RWPE1 (cell line): ENCODE measurements at regions not wholly inside any gene's neighbourhood (a gene's known extent, or its start where the extent isn't known, plus 50 kb on each side); places are given as distances from the start of the nearest gene placed in this dataset.

ENCODE experiments used
- CTCF ChIA-PET: fragments of 350-600 bp; sonication (Branson Sonifier 250); formaldehyde crosslinking; extraction: SDS; loops from one replicate; lab custom pipeline; 2021; lab: Yijun Ruan, JAX
- POLR2A ChIA-PET: fragments of 400-600 bp; formaldehyde crosslinking; extraction: SDS; loops from one replicate; lab custom pipeline; 2020; ENCODE audit warnings: antibody characterized with exemption; ENCODE audit not compliant: low non-redundant PET; lab: Yijun Ruan, JAX
- DNase-seq: peaks from one replicate; pipeline ENCODE4 v3.0.0; 2012; ENCODE audit warnings: low spot score
- H3K27ac ChIP-seq: fragments of 450-650 bp; 2 replicates; pipeline ENCODE4 v1.5.1; 2017
- TF ChIP-seq, protein P1 (sequence below): fragments of 450-650 bp; conservative IDR thresholded peaks from 2 replicates; pipeline ENCODE4 v1.5.1; 2017; ENCODE audit warnings: low read depth, mild to moderate bottlenecking

DNA sequence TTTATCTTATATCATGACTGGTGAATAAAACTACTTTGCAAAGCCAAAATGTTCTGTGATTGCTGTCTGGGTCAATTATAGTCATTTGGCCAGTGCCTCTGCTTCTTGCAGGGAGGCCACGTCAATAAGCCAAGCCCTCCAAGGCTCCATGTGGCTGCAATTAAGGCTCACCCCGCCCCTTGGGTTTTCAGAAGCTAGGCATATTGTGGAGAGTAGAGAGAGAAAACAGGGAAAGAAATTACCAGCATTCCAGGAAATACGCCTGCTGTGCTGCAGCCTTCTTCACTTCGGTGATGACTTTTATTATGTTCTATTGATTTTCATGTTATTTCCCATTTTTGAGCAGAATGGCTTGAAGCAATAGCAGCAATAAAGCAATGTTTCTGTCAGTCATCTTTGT, 319.7 kb downstream of the SOX11 start:
- TF ChIP-seq, protein P1, sequence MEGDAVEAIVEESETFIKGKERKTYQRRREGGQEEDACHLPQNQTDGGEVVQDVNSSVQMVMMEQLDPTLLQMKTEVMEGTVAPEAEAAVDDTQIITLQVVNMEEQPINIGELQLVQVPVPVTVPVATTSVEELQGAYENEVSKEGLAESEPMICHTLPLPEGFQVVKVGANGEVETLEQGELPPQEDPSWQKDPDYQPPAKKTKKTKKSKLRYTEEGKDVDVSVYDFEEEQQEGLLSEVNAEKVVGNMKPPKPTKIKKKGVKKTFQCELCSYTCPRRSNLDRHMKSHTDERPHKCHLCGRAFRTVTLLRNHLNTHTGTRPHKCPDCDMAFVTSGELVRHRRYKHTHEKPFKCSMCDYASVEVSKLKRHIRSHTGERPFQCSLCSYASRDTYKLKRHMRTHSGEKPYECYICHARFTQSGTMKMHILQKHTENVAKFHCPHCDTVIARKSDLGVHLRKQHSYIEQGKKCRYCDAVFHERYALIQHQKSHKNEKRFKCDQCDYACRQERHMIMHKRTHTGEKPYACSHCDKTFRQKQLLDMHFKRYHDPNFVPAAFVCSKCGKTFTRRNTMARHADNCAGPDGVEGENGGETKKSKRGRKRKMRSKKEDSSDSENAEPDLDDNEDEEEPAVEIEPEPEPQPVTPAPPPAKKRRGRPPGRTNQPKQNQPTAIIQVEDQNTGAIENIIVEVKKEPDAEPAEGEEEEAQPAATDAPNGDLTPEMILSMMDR, result no peak
- ChIA-PET POLR2A (no interaction called here), CTCF (no interaction called here)
- DNase-seq, result no peak
- no peak overlapping the region for H3K27ac ChIP-seq

DNA sequence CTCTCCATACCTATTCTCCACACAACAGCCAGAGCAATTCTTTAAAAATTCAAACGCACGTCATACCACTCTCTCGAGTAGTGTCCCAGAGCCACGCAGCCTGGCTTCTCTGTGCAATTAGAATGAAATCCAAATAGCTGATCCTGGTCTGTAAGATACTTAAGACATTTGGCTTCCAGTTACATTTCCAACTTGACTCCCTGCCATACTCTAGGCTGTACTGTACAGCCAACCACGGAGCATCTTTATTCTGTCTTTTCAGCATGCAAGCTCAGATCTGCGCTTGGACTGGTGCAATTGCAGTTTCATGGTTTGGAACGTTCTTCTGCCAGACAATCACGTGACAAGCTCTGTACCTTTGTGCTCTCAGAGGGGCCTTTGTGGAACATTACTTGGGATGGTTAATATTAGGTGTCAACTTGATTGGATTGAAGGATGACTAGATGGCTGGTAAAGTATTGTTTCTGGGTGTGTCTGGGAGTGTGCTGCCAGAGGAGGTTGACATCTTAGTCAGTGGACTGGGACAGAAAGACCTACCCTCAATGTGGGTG, 325.6 kb downstream of the SOX11 start:
- POLR2A ChIA-PET, result no interaction called here

DNA sequence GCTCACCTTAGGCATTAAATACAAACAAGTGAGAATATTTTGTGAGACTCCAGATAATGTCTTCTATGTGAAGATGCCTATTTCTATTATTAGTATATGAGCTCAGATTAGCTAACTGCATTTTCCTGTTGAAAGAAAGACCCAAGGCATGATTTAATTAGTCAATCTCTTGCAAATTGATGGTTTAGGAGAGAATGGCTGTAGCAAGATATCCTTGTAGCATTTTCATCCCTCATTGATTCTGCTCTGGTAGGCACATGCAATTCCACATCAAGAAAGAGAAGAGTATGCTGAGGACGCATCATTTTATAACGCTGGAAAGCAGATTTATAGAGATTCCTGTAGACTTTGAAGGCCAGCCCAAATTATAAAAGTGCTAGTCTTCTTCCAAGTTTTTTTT, 332.0 kb downstream of the SOX11 start:
- ChIA-PET CTCF (no interaction called here), POLR2A (no interaction called here)
- DNase-seq, result no peak
- TF ChIP-seq, protein P1, result no peak
- no peak overlapping the region for H3K27ac ChIP-seq

More for the DNA sequence above, 325.6 kb downstream of the SOX11 start:
- no peak for DNase-seq
- TF ChIP-seq, protein P1, result no peak
- CTCF ChIA-PET, result no interaction called here
- no peak overlapping the region for H3K27ac ChIP-seq

DNA sequence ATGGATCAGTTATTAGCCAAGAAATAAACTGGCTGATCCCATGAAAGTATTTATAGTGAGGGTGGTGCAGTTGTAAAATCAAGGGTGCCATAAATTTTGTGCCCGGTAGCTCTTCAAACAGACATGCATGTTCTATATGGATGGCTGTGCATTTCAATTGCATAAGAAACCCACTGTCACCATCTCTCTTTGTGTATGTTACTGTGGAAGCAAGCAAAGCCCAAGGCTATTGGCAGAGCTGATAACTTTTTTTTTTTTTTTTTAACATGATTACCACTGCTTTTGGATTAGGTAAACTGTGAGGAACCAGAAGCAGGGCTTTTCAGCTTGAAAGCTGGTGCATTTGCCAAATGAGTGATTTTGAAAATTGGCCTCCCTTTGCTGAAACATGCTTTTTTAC, 332.6 kb downstream of the SOX11 start:
- no peak overlapping the region for H3K27ac ChIP-seq
- CTCF ChIA-PET, result no interaction called here
- DNase-seq, result no peak
- POLR2A ChIA-PET, result no interaction called here
- TF ChIP-seq, protein P1, result no peak

DNA sequence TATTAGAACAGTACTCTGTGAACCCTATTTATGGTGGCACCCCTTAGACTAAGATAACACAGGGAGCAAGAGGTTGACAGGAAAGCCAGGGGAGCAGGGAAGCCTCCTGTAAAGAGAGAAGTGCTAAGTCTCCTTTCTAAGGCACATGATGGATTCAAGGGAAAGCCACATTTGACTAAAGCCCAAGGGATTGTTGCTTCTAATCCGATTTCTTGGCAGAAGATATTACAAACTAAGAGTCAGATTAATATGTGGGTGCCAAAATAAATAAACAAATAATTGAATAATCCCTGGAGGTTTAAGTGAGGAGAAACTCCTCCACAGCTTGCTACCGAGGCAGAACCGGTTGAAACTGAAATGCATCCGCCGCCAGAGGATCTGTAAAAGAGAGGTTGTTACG, 333.2 kb downstream of the SOX11 start:
- H3K27ac ChIP-seq, result no peak overlapping the region
- ChIA-PET CTCF (no interaction called here), POLR2A (no interaction called here)
- TF ChIP-seq, protein P1, result no peak
- DNase-seq, result no peak

DNA sequence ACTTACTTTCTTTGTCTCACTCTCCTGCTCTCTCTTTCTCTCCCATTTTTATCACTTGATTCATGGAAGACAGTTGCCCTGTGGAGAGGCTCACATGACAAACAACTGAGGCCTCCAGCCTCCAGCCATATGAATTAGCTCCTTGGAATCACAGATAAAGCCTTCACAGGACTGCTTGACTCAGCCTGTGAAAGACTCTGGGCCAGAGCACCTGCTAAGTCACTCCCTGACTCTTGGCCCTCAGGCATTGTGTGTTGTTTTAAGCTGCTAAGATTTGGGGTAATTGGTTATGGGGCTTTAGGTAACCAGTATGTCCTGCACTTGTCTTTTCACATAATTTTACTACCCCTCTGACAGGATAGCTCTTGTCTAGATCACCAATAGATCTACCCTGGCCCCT, 334.9 kb downstream of the SOX11 start:
- DNase-seq, result no peak
- ChIA-PET POLR2A (no interaction called here), CTCF (no interaction called here)
- H3K27ac ChIP-seq, result no peak overlapping the region
- TF ChIP-seq, protein P1, result no peak
